AG04450 (cell line): ENCODE measurements at regions not wholly inside any gene's neighbourhood (a gene's known extent, or its start where the extent isn't known, plus 50 kb on each side); places are given as distances from the start of the nearest gene placed in this dataset.

ENCODE experiments used
- CTCF ChIA-PET: fragments of 300-600, 350-600 bp; formaldehyde crosslinking; extraction: SDS; loops from one replicate; lab custom pipeline; 2022; ENCODE audit warnings: antibody characterized with exemption, inconsistent platforms; lab: Charles Lee
- POLR2A ChIA-PET: fragments of 350-600 bp; formaldehyde crosslinking; extraction: SDS; loops from one replicate; lab custom pipeline; 2021; ENCODE audit warnings: antibody characterized with exemption, inconsistent platforms; lab: Yijun Ruan, JAX
- DNase-seq: peaks from one replicate; pipeline ENCODE4 v3.0.0-alpha.2; 2011; ENCODE audit warnings: low read depth, low spot score
- H3K27ac ChIP-seq: one replicate; pipeline ENCODE4 v1.5.1; 2012; ENCODE audit warnings: low read depth, low read length, control low read depth
- H3K27me3 ChIP-seq: one replicate; pipeline ENCODE4 v1.6.0; 2012; ENCODE audit warnings: low read length; ENCODE audit not compliant: control insufficient read depth, insufficient read depth
- H3K4me3 ChIP-seq: 2 replicates; pipeline ENCODE4 v1.5.1; 2011; ENCODE audit warnings: mild to moderate bottlenecking, low read depth, low read length, control low read depth
- H3K9me3 ChIP-seq: 2 replicates; pipeline ENCODE4 v1.5.1; 2012; ENCODE audit warnings: low read length; ENCODE audit not compliant: control insufficient read depth, insufficient read depth
- CTCF ChIP-seq: IDR thresholded peaks from 2 replicates; pipeline ENCODE4 v1.5.1; 2011; ENCODE audit warnings: low read depth, low read length, control low read depth, inconsistent platforms

- Histone ChIP-seq H3K27ac (peak overlapping the region; percentile 78), H3K9me3 (peaks cover under 1% of the 10 kb centered on the region; the same call in 1 of the 2 replicates), H3K4me3 (no peak overlapping the region), H3K27me3 (no peaks in the 10 kb centered on the region)
- POLR2A ChIA-PET: interaction anchor here (0.5 to 3.0 kb wide), 3 partner anchors 9 to 490 kb away, joined by 3 to 14 read pairs (median 3); no protein-coding TSS in a partner anchor
- CTCF ChIA-PET: no interaction called here
- no peak for DNase-seq
- no peak for TF ChIP-seq CTCF
Measured at GRCh38 chr16:86405319-86405718, 105.0 kb upstream of the FOXF1 start.

- CTCF ChIA-PET: interaction anchor here (0.6 kb wide), 1 partner anchor 333 kb away, joined by 3 read pairs; no protein-coding TSS in a partner anchor
- H3K27ac ChIP-seq: peak overlapping the region; percentile 21
- no peaks in the 10 kb centered on the region for H3K27me3 ChIP-seq
- DNase-seq: no peak
- TF ChIP-seq CTCF: no peak
- H3K9me3 ChIP-seq: peaks cover 6% of the 10 kb centered on the region; the same call in 1 of the 2 replicates
- no peak overlapping the region for H3K4me3 ChIP-seq
- POLR2A ChIA-PET: interaction anchor here (1.1 to 3.0 kb wide), 2 partner anchors 10 to 105 kb away, joined by 4 to 14 read pairs; partner anchors contain the start of gene FOXF1
Measured at GRCh38 chr16:86406056-86406455, 104.3 kb upstream of the FOXF1 start.

- H3K9me3 ChIP-seq: peaks cover 14% of the 10 kb centered on the region; the same call in 1 of the 2 replicates
- no peak overlapping the region for H3K27ac ChIP-seq
- no peak for DNase-seq
- CTCF ChIA-PET: no interaction called here
- no peak overlapping the region for H3K4me3 ChIP-seq
- no peak for TF ChIP-seq CTCF
- POLR2A ChIA-PET: no interaction called here
- H3K27me3 ChIP-seq: no peaks in the 10 kb centered on the region
Measured at GRCh38 chr16:86408685-86409084, 101.6 kb upstream of the FOXF1 start.

- no peaks in the 10 kb centered on the region for H3K27me3 ChIP-seq
- DNase-seq: no peak
- POLR2A ChIA-PET: no interaction called here
Measured at GRCh38 chr16:86410081-86410480, 100.2 kb upstream of the FOXF1 start.

More at GRCh38 chr16:86410081-86410480, 100.2 kb upstream of the FOXF1 start:
- Histone ChIP-seq H3K9me3 (peaks cover 14% of the 10 kb centered on the region; the same call in 1 of the 2 replicates), H3K4me3 (no peak overlapping the region), H3K27ac (no peak overlapping the region)
- CTCF ChIA-PET: no interaction called here
- TF ChIP-seq CTCF: no peak
